ENCODE measurements at regions not wholly inside any gene's neighbourhood (a gene's known extent, or its start where the extent isn't known, plus 50 kb on each side); places are given as distances from the start of the nearest gene placed in this dataset.

- TF ChIP-seq, protein P1, sequence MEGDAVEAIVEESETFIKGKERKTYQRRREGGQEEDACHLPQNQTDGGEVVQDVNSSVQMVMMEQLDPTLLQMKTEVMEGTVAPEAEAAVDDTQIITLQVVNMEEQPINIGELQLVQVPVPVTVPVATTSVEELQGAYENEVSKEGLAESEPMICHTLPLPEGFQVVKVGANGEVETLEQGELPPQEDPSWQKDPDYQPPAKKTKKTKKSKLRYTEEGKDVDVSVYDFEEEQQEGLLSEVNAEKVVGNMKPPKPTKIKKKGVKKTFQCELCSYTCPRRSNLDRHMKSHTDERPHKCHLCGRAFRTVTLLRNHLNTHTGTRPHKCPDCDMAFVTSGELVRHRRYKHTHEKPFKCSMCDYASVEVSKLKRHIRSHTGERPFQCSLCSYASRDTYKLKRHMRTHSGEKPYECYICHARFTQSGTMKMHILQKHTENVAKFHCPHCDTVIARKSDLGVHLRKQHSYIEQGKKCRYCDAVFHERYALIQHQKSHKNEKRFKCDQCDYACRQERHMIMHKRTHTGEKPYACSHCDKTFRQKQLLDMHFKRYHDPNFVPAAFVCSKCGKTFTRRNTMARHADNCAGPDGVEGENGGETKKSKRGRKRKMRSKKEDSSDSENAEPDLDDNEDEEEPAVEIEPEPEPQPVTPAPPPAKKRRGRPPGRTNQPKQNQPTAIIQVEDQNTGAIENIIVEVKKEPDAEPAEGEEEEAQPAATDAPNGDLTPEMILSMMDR (IDR thresholded peaks at IDR 0.05), result no peak
- TF ChIP-seq EZH2 (IDR thresholded peaks at IDR 0.05; ENCODE audit: borderline replicate concordance, insufficient read depth, low read depth, low read length, poor library complexity, severe bottlenecking), result no peak
Observed at GRCh38 chr4:86431543-86432116, 71.8 kb upstream of the MAPK10 start.
